Activated CD4-positive, alpha-beta T cell treated with anti-CD3 and anti-CD28 coated beads for 1 hour (primary cell): ENCODE measurements at regions not wholly inside any gene's neighbourhood (a gene's known extent, or its start where the extent isn't known, plus 50 kb on each side); places are given as distances from the start of the nearest gene placed in this dataset.

Experiments used
- DNase-seq: peaks from one replicate; pipeline ENCODE4 v3.0.0-alpha.2; 2020

GRCh38 chr6:14065350-14065749 lies 52.2 kb upstream of the CD83 start:
- DNase-seq = no peak

DNA sequence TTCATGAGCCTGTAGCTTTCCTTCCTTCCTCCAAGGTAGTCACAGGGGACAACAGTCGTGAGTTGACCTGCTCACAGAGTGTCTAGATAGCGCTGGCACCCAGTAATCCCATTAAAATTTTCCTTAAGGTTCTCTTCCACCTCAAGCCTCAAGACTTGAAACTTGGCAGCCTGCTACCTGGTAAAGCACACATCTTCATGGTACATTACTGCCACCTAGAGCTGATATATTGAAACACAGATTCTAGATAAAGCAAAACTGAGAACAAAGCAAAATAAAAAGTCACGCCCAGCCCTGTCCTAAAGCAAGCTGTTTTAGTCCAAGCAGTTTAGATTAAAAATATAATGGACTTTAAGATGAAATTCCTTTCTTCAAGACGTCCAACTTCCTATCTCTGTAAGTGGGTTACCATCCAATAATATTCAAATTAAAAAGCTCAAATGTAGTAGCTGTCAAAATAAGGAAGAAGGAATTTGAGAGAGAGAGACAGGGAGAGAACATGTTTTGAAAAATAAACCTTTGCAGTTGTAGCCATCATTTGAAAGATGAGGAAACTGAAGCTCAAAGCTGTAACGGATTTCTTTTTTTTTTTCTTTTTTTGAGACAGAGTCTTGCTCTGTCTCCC lies 50.7 kb upstream of the CD83 start:
- no peak for DNase-seq

- DNase-seq = no peak
These were observed 49.9 kb upstream of the CD83 start for GRCh38 chr6:14067656-14068055.
